OCI-LY3 (cell line): ENCODE measurements at regions not wholly inside any gene's neighbourhood (a gene's known extent, or its start where the extent isn't known, plus 50 kb on each side); places are given as distances from the start of the nearest gene placed in this dataset.

ENCODE experiments used
- CTCF ChIP-seq: fragments of 200-600, 300-600 bp; sonication (generic); IDR thresholded peaks from 2 replicates; pipeline ENCODE4 v1.5.1; 2014; ENCODE audit warnings: antibody characterized with exemption, low read length, low read depth
- EZH2phosphoT487 ChIP-seq: fragments of 200-600 bp; shearing (Covaris generic); IDR thresholded peaks from 2 replicates; pipeline ENCODE4 v1.6.1; 2018; ENCODE audit warnings: antibody characterized with exemption, mixed run types, low read depth

- TF ChIP-seq CTCF (no peak), EZH2phosphoT487 (no peak)
Measured at GRCh38 chr1:242728696-242729095, 204.2 kb upstream of the PLD5 start.
